ENCODE measurements at regions not wholly inside any gene's neighbourhood (a gene's known extent, or its start where the extent isn't known, plus 50 kb on each side); places are given as distances from the start of the nearest gene placed in this dataset.

DNA sequence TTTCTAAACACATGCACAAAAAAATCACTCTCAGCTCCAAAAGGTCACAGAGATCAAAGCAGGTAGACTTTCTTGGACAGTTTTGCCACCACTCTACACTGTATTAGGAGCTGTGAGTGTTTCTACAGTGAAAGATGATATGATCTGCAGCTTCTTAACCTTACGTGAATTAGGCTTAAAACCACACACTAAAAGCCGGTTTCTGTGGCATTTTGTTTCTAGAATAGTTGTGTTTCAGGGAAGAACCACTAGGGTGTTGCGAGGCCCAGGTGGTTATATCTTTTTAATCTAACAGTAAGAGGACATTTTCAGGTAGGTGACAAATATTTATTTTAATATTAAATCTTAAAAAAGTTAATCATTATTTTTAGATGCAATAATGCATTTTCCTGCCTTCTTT lies 216.4 kb downstream of the KLF5 start:
- DNase-seq = no peak

DNA sequence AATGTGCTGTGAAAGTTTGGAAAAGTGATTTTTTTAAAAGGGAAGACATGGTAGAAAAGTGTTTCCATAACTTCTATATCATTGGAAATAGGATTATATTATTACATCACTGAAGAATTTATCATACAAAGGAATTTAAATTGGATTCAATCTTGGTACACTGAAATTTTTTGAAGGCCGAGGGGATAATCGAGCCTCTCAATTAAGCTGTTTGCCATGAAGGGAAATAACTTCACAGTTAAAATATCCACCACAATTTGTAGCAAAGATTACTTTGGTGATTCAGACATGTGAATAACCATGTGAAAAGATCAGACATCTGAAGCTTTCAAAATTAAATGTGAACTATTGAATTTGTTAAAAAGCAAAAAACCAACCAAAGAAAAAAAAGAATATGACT lies 215.3 kb downstream of the KLF5 start:
- DNase-seq = no peak

DNA sequence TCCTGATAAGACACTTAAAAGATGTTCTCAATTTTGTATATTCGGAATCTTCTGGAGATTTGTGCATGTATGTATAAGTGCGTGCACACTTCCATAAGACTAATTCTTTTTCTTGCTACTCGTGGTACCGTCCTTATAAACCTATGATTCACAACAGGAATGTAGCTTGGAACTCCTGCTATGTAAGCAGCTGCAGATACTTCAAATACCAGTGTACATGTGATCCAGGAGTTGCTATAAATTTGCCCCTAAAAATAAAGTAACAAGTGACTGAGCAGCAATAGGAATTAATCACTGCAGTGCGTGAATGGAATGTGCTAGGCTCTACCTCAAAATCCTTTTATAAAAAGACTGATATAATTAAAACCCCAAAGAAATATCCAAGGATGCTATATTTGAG lies 214.9 kb downstream of the KLF5 start:
- DNase-seq = no peak

DNA sequence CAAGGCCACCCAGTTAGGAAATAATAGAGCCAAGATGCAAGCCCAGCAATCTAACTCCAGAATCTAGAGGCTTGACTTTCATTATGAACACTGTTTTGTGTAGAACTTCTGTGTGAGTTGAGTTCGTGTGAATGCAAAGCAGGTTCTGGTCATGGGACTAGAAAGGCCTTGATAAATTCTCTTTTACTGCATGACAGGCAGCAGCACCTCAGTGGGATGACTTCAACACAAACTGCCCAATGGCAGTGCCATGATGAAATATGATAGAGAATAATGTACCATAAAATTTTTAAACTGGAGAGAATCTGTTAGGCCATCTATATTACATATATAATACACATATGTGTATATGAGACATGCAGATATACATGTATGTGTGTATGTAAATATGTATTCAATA lies 214.5 kb downstream of the KLF5 start:
- DNase-seq = no peak

DNA sequence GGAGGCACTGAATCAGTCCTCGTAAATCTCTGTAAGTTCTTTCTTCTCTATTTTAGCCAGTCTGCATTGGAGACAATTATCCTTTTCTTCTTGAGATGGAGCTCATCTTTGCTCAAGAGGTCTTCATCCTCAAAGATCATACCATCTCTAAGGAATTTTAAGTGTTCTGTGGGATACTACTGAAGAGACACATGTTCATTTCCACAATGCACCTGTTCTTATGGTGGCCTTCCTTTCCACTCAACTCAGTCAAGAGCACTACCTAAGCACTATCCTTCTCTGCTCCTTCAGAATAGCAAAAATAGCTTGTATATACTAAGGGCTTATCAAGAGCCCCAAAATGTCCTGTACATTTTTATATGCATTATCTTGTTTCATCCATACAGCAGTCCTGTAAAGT lies 214.0 kb downstream of the KLF5 start:
- DNase-seq = no peak

DNA sequence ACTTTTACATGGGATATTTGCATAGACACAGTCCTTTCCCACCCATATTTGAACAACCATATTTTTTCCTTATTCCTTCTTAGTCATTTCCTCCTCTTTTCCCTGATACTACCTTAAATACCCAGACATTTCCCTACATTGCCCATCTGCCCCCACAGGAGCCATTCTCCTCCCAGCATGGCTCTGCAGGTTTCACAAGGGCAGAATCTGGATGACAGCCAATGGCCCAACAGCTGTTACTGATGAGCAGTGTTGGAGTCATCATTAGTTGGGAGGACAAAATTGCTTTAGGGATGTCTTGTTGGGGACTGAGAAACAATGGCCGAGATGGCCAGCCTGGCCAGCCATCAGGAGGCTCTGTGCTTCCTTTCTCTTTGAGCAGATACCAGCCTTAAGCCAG lies 209.5 kb downstream of the KLF5 start:
- DNase-seq = no peak

DNA sequence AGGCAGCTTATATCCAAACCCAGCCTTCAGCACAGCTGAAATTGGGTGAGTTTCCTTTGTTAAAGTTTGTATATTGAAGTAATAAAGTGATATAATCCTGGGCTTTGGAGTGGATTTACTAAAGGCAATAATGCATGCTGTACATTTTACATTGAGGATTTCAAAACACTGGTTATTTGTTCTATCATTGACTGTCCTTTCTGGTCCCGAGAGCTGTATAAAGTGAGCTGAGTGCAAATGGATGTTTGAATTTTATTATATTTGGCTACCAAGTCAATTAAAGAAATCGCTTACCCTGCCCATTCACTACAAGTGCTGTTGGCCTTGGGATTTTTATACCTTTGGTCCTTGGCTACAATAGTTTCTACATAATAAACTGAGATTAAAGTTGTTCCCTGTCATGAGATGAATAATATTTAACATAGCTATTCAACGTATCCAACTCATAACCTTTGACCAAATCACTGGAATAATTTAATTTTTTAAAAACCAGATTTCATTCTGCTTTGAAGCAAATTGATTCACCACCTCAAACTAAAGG lies 207.9 kb downstream of the KLF5 start:
- DNase-seq = no peak

DNA sequence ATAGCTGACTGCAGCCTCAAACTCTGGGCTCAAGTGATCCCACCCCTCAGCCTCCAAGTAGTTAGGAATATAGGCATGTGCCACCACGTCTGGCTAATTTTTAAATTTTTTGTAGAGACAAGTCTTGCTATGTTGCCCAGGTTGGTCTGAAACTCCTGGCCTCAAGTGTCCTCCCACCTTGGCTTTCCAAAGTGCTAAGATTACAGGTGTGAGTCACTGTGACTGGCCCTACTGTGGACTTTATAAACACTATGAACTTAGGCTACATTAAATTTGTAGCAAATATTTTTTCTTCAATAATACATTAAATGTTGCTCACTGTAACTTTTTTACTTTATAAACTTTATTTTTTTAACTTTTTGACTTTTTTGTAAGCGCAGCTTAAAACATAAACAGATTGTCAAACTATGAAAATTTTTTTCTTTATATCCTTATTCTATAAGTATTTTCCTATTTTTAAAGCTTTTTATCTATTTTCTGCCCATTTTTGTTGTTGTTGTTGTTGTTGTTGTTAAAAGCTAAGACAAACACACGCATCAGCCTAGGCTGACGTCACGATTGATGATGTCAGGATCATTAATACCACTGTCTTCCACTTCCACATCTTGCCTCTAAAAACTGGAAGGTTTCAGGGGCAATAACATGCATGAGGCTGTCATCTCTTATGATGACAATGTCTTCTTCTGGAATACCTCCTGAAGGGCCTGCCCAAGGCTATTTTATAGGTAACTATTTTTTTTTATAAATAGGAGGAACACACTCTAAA lies 204.2 kb downstream of the KLF5 start:
- no peak for DNase-seq

DNA sequence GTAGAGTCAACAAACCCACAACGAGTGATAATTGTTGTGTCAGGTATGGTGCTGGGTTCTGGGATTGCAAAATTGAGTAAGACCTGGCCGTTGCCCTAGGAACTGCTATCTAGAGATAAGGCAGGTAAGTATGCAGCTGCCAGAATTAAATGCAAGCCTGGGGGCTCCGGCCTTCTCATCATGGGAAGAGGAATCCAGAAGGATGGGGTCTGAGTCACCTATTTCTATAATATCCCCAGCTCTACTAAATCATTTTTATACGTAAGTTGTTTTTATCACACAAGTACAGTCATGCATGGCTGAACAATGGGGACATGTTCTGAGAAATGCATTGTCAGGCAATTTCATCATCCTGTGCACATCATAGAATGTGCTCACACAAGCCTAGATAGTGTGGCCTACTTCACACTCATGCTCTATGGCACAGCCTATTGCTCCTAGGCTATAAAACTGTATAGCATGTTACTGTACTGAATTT lies 203.0 kb downstream of the KLF5 start:
- no peak for DNase-seq

DNA sequence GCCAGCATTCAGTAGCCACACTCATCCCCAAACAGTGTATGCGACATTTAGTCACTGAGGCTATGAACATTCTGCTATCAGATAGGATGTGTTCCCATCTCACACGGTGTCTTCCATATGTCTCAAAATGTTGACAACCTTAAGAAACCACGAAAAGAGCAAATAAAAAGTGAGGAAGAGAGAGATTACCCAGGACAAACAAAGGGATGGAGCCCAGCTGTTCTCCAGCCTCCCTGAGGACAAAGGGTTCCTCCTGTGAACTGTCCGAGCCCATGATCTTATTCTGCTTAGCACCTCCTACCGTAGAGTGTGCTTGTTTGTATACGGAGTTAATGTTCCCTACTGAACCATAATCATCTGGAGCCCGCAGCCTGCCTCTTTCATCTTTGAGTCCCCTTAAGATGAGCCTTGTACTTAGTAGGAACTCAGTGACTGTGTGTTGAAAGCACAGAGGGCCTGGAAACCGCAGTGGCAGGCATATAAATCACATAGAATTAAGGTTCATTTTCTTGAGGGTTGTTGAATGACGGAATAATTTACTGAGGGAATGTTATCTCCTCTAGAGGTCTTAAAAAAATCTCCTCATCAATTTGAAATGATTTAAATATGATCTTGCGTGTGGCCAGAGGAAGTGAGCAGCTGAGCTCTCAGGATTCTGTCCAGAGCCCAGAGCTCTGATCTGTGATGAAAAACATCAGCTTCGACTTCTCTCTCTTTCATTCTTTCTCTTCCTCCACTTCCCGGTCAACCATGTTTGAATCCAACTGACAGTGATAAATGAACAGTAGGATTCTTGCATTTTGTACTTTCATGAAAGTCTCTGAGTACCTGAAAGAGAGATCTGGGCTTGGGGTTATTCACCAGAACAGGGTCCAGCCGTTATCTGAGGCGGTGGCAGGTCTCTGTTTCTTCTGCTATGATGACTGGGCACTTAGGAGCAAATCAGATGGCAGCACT lies 200.5 kb downstream of the KLF5 start:
- no peak for DNase-seq

DNA sequence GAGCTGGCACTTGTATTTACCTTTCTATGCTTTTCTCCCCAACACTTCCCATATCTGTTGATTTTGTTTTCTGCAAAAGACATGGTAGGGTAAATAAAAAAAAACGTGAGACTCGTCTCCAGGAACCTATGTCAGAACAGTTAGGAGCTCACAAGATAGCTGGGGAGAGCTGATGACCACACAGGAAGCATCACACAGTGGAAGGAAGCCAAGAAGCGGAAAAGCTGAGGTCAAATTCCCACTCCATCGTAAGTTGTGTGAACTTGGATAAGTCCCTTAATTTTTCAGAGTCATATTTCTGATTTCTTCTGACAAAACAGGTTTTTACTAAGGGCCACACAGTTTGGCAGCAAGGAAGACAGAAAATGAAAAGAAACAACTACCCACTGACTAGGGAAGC lies 199.6 kb downstream of the KLF5 start:
- peak; percentile 36 to 51 (median 40) for DNase-seq

DNA sequence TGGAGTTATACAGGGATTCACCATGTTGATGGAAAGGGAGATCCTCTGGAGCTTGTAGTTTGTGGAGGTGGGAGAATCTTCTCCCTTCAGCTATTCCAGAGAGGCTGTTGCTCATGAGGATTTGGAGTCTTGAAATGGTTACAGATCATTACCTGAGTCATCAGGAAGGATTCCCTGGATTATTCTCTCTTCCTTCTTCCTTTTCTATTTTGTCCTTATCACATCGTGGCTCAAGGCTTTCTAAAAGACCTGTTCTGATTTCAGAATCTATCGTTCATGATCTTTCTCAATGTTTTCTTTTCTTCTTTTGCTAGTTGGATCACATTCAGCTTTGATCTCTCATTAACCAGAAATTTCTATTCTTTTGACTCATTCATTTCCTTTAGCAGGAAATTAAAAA lies 196.0 kb downstream of the KLF5 start:
- no peak for DNase-seq

DNA sequence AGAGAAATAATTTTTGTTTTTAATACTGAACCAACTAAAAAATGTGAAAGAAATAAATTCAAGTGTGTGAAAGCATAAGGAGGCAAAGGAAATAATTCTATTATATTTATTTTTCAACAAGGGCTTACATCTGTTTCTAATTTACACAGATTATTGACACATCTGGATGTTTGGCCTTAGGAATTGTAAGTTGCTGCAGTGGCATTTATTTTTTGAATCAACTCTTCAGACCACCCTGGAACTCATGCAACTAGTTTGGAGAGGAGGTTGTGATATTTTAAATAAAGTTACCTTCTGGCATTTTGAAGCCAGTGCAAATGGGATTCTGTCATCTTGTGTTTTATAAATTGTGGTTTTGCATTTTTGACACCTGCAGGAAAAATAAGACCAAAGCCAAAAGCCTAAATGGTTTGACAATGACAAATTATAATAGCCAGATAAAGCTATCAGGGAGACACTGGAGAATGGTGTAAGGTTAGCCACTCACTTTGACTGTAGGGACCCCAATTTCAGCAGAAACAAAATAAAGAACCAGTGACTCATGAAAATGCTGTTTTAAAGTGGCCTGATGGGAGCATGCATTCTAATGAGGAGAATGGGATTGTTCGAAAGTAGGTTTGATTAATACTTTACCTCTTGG lies 192.9 kb downstream of the KLF5 start:
- no peak for DNase-seq

DNA sequence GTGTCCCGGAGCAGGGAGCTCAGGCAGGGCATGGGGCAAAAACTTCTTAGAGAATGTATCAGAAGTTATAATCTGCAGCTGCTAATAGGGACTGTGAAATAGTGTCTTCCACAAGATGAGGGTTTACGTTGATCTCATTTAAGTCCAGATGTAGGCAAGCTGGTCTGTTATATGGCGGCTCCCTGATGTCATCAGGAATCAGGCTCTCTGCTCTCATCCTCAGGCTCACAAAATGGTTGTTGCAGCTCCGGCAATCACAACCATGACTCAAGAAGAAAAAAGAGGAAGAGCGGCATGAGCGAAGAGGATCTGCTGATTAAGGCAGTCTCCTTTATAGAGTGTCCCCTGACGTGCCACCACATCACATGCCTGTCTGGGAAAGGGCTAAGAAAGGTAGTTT lies 191.3 kb downstream of the KLF5 start:
- peak; percentile 19 to 38 (median 27) for DNase-seq

DNA sequence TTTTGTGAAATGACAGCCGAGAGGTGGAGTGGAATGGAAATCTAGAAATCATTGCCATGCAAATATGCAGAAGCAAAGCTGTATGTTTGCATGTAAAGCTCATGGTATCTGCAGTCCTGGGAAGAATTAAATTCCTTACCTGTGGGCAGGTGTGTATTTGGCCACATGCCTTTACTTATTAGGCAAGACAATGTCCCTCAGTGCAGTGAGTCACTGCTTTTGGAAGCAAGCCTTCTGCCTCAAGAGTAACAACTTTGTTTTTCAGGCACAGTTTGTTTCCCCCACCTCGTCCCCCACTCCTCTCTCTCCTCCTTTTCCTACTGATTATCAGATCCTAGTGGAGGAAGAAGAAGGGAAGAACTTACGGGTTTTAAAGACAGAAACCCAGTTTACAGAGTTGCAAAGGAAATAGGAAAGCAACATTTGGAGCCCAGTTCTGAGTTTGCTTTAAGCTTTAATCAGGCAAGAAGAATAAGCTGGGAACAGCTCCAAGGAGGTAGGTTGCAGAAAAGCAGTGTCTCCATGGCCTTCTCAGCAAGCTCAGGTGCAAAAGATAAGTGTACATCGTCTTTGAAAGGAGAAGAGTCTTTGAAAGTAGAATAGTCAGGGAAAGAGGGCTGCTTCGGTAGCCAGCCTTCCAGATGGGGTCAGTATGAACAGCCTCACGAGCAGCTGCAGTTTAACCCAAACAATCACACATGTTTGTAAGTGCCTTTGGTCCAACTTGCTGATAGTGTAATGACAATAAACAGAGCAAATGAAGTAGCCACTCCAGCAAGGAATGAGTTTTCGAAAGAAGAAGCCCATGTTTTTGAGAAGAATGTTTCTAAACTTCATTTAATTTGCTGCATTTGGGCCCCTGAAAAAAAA lies 190.1 kb downstream of the KLF5 start:
- no peak for DNase-seq

DNA sequence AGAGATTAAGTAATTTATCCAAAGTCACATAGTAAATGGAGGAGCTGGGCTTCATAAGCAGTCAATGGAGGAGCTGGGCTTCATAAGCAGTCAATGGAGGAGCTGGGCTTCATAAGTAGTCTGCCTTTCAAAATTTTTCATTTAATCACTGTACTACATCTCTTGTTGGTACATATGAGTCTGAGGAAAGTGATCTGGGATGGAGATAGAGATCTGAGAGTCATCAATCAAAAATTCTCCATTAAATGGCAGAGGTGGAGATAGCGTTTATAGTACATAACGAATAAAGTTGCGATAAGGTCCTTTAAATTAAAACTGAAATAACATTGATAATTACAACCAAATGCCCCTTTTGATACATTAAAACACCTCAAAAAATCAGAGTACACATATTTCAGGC lies 189.3 kb downstream of the KLF5 start:
- no peak for DNase-seq

DNA sequence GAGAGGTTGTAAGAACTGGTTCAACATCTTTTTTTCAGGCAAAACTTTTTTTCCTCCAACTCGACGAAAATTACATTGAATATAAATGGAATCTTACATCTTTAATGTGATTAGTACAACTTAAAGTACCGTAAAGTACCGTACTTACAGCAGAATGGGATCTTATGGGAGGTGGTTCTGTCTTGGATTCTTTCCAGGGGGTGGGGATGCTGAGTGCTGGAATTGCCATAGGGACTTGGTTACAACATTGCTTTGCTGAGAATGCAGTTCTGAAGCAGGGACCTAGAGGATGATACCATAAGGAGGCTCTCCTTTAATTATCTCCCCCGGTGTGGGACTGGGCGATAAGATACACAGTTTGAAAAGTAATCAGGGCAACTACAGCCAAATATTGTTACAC lies 186.4 kb downstream of the KLF5 start:
- DNase-seq = no peak

DNA sequence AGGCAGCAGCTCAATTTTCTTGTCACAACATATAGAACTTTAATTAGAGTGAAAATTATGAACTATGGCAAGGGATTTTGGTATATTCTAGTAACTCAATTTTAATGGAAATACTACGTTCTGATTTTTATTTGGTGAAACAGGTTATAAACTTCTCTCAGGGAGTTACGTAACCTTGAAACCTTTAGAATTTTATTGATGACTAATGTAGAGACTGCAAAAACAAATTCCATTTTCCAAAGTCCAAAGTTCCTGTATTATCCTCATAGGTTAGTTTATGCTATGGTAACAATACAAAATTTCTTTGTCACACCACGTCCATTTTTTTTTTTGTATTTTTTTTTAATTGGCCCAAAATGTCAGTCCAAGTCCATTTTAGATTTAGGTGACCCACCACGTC lies 185.7 kb downstream of the KLF5 start:
- no peak for DNase-seq

DNA sequence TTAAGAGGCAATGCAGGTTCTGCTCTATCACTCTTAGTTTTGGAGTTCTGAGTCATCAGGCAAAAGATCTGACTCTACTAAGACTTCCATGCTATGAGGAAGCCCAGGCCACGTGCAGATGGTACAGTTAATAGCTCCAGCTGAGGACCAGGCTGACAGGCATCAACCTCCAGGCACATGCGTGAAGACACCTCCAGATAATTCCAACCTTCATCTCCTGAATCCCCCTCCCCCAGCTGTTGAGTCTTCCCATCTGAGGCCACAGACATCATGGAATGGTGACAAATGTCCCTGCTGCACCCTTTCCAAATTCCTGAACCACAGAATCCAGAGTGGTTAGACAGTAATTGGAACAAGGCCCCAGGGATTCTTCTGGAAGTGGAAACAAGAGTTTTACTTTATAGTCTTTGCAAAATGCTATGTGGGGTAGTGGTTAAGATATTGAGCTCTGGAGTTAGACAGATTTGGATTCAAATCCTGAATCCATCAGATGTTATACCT lies 183.8 kb downstream of the KLF5 start:
- DNase-seq = no peak

DNA sequence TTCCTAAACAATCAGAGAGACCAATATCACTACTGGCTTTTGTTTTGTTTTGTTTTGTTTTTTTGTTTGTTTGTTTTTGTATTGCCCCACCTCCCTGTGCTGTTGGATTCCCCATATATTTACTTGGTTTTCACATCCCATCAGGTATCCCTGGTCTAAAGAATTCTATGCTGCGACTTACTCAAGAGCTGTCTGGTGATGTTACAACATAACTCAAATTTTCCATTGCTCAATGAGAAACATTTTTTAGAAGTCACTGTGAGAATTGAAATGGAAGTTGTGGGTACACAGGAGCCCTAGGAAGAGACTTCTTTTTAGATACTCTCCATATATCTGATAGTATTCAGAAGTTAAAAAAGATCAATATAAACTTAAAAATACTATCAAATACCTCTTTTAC lies 181.4 kb downstream of the KLF5 start:
- no peak for DNase-seq

DNA sequence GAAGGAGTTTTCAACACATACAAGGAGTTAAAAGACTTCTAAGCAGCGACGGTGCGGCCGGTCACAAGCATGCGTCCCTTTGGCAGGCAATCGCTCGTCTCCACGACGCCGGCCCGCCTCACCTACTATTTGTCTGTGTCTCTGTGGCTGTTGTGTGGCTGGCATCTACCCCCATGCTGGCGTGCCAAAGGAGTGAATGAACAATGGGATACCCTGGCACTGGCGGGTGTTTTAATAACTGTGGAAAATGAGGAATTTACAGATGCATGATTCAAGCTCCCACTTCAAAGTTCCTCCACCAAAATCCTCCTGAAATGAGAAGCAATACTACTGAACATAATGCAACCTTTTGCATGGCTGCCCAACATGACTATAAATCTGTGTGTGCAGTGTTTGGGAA lies 176.6 kb downstream of the KLF5 start:
- no peak for DNase-seq

DNA sequence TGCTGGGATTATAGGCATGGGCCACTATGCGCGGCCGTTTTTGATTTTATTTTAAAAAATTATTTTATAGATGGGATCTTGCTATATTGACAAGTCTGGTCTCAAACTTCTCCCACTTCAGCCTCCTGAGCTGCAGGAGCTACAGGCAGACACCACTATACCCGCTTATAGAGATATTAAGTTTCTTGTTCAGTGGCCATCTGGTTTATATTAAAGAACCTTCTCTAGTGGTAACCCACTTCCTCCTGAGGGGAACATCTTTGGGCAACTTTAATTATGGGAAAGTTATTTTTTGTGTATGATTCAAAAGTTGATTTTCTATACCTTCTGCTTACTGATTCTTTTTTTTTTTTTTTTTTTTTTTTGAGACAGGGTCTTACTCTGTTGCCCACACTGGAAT lies 172.7 kb downstream of the KLF5 start:
- no peak for DNase-seq

Data from suppressor macrophage treated with lipopolysaccharide for 1 hour (primary cell).